ENCODE measurements at regions not wholly inside any gene's neighbourhood (a gene's known extent, or its start where the extent isn't known, plus 50 kb on each side); places are given as distances from the start of the nearest gene placed in this dataset.

- TF ChIP-seq CTCF (IDR thresholded peaks at IDR 0.05) (no peak), POLR2A (IDR thresholded peaks at IDR 0.05) (no peak)
Measured at GRCh38 chr9:73665253-73665652, 513.6 kb downstream of the ANXA1 start.
